Astrocyte of the cerebellum (primary cell): ENCODE measurements at regions not wholly inside any gene's neighbourhood (a gene's known extent, or its start where the extent isn't known, plus 50 kb on each side); places are given as distances from the start of the nearest gene placed in this dataset.
"Not testable (repeated sequence)": the region's sequence is repeated elsewhere in the genome, so short reads cannot be mapped to it uniquely, and the experiment has no call there.

Experiments used
- DNase-seq: peaks from one replicate; pipeline ENCODE4 v3.0.0-alpha.2; 2011; ENCODE audit warnings: low read depth
- H3K4me3 ChIP-seq: 2 replicates; pipeline ENCODE4 v1.5.1; 2011; ENCODE audit warnings: mild to moderate bottlenecking, low read depth, low read length, moderate library complexity
- CTCF ChIP-seq: IDR thresholded peaks from 2 replicates; pipeline ENCODE4 v1.5.1; 2012; ENCODE audit warnings: low read length, low read depth, moderate library complexity, mild to moderate bottlenecking; ENCODE audit errors: missing control alignments
- in situ Hi-C: cut with HindIII; loops from 2 replicates; pipeline ENCODE4 v1.10.0; 2017; ENCODE audit warnings: low sequenced_read_pairs

- no peak overlapping the region for H3K4me3 ChIP-seq
- TF ChIP-seq CTCF, result no peak
- in situ Hi-C loops, result no loop called here
- no peak for DNase-seq
These were observed 82.5 kb downstream of the ZNF467 start for GRCh38 chr7:149690688-149691446.

GRCh38 chr7:149689291-149689721 is 84.1 kb downstream of the ZNF467 start:
- H3K4me3 ChIP-seq, result no peak overlapping the region
- in situ Hi-C loops, result no loop called here
- no peak for TF ChIP-seq CTCF
- DNase-seq, result no peak

- in situ Hi-C loops, result no loop called here
- no peak for TF ChIP-seq CTCF
- no peak overlapping the region for H3K4me3 ChIP-seq
- DNase-seq, result no peak
These were observed 84.6 kb downstream of the ZNF467 start for GRCh38 chr7:149688836-149689235.

GRCh38 chr7:149687820-149688219 is 85.6 kb downstream of the ZNF467 start:
- DNase-seq, in situ Hi-C loops, H3K4me3 ChIP-seq: not testable (repeated sequence)

GRCh38 chr7:149686449-149686848 is 86.9 kb downstream of the ZNF467 start:
- in situ Hi-C loops, result no loop called here
- no peak overlapping the region for H3K4me3 ChIP-seq
- no peak for TF ChIP-seq CTCF
- DNase-seq, result no peak

- no peak overlapping the region for H3K4me3 ChIP-seq
- TF ChIP-seq CTCF, result no peak
- no peak for DNase-seq
- in situ Hi-C loops, result no loop called here
These were observed 87.4 kb downstream of the ZNF467 start for GRCh38 chr7:149686011-149686410.

- DNase-seq, result no peak
- in situ Hi-C loops, result no loop called here
- TF ChIP-seq CTCF, result no peak
- H3K4me3 ChIP-seq, result no peak overlapping the region
These were observed 87.9 kb downstream of the ZNF467 start for GRCh38 chr7:149685455-149685854.
